ENCODE measurements at regions not wholly inside any gene's neighbourhood (a gene's known extent, or its start where the extent isn't known, plus 50 kb on each side); places are given as distances from the start of the nearest gene placed in this dataset.

DNA sequence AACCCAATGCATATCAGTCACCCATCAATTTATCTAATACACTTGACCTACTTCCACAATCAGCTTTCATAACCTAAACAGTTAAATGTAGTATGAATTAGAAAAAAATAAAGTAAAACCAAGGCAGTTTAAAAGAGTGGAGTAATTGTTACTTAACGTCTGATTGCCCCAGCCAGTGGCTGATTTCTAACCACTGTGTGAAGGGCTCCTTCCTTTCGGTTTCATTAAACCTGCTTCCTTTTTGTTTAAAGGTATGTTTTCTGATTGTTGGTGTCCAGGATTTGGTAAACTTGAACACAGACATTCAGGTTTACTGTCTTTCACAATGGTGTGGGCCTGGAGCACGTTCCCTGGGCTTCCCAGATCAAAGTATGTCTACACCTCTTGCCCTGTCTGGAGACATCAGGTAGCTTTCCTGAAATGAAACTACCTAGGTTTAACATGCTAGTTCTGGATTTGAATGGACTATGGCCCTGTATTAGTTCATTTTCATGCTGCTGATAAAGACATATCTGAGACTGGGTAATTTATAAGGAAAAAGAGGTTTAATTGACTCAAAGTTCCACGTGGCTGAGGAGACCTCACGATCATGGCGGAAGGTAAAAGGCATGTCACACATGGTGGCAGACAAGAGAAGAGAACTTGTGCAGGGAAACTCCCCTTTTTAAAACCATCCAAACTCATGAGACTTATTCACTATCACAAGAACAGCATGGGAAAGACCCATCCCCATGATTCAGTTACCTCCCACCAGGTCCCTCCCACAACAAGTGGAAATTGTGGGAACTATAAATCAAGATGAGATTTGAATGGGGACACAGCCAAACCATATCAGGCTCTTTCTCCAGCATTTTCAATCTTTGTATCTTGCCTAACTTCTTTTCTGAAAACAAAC lies 605.2 kb upstream of the ID2 start:
- no peak overlapping the region for H3K4me3 ChIP-seq (ENCODE audit: low read depth, low read length)
- TF ChIP-seq, protein P1, sequence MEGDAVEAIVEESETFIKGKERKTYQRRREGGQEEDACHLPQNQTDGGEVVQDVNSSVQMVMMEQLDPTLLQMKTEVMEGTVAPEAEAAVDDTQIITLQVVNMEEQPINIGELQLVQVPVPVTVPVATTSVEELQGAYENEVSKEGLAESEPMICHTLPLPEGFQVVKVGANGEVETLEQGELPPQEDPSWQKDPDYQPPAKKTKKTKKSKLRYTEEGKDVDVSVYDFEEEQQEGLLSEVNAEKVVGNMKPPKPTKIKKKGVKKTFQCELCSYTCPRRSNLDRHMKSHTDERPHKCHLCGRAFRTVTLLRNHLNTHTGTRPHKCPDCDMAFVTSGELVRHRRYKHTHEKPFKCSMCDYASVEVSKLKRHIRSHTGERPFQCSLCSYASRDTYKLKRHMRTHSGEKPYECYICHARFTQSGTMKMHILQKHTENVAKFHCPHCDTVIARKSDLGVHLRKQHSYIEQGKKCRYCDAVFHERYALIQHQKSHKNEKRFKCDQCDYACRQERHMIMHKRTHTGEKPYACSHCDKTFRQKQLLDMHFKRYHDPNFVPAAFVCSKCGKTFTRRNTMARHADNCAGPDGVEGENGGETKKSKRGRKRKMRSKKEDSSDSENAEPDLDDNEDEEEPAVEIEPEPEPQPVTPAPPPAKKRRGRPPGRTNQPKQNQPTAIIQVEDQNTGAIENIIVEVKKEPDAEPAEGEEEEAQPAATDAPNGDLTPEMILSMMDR (IDR thresholded peaks at IDR 0.05; ENCODE audit: low read depth, low read length), result no peak

DNA sequence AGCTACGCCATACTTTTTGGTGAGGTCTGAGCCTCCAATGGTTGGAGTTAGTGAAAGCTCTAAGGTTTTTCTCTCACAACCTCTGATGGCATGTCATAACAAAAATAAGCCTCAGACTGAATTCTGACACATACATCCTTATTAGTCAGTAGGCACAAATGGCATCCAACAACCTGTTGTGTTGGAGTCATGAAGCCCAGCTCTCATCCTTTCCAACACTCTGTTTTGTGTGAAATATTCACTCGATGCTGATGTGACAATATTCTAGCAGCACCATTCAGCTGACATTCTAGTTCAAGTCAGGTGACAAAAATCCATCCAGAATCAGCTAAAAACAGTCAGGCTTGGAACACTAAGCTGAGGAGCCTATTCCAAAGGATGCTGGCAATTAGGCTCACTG lies 603.2 kb upstream of the ID2 start:
- TF ChIP-seq, protein P1 (IDR thresholded peaks at IDR 0.05; ENCODE audit: low read depth, low read length), result no peak
- H3K4me3 ChIP-seq (ENCODE audit: low read depth, low read length), result no peak overlapping the region

DNA sequence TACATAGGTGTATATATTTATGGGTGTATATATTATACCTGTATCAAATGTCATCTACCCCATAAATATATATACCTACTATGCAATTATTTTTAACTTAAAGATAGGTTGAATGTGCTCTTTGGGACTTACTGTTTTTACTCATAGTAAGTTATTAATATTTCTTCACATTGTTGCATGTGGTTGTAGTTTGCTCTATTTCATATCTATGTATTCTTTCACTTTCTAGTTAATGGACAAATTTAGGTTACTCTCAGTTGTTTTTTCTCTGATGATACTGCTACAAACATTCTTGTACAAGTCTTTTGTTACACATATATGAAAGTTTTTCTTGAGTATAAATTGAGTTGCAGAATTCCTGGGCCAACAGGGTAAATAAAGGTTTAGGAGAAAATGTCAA lies 601.8 kb upstream of the ID2 start:
- TF ChIP-seq, protein P1 (IDR thresholded peaks at IDR 0.05; ENCODE audit: low read depth, low read length), result no peak
- H3K4me3 ChIP-seq (ENCODE audit: low read depth, low read length), result no peak overlapping the region

DNA sequence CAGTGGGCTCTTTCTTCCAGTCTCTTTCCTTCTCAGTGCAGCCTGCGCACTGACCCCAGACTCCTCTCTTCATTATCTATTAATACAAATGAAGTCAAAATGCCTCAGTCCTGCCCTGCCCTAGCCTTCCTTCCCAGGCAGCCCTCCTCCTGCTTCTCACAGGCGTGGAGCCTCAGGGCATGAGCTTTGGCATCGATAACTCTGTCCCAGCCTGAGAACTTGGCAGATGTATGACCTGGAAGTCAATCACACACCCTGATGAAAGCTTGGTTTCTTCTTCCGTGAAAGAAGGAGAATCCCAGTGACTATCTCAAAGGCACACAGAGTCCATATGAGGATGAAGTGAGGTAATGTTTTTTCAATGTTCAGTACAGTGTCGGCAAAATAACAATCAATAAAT lies 600.7 kb upstream of the ID2 start:
- TF ChIP-seq, protein P1 (IDR thresholded peaks at IDR 0.05; ENCODE audit: low read depth, low read length), result no peak
- no peak overlapping the region for H3K4me3 ChIP-seq (ENCODE audit: low read depth, low read length)

DNA sequence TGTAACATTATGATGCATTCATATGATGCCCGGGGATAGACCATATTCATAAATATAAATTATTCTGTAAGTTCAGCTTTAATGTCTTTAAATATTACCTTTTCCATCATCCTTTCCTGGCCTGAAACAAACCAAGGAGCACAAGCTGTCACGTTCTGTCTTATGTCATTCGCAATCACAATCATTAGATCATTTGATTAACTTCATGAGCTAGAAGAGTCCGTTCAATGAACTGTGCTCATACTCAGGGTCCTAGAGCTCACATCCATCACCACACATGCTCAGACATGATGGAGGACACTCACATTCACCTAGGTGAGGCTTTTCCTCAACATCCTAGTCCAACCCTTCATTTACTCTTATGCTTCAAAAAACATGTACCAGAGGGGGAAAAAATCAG lies 599.0 kb upstream of the ID2 start:
- TF ChIP-seq, protein P1 (IDR thresholded peaks at IDR 0.05; ENCODE audit: low read depth, low read length), result no peak
- H3K4me3 ChIP-seq (ENCODE audit: low read depth, low read length), result no peak overlapping the region

DNA sequence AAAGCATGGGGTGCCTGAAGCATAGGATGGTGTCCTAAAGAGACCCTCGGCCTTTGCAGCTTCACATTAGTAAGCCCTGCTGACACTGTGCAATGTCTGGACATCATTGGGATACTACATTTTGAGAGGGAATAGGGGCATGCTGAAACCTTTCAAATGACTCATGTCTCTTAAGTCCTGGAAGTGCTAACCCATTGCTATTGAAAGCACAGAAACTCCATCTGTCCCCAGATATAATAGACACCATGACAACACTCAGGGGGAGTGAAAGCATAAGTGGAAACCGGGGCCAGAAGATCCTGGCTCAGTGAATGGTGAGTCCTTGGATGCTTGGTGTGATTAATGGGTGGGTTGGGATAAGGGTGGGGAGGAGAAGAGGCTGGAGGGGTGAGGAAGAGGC lies 595.5 kb upstream of the ID2 start:
- TF ChIP-seq, protein P1 (IDR thresholded peaks at IDR 0.05; ENCODE audit: low read depth, low read length), result no peak
- no peak overlapping the region for H3K4me3 ChIP-seq (ENCODE audit: low read depth, low read length)

DNA sequence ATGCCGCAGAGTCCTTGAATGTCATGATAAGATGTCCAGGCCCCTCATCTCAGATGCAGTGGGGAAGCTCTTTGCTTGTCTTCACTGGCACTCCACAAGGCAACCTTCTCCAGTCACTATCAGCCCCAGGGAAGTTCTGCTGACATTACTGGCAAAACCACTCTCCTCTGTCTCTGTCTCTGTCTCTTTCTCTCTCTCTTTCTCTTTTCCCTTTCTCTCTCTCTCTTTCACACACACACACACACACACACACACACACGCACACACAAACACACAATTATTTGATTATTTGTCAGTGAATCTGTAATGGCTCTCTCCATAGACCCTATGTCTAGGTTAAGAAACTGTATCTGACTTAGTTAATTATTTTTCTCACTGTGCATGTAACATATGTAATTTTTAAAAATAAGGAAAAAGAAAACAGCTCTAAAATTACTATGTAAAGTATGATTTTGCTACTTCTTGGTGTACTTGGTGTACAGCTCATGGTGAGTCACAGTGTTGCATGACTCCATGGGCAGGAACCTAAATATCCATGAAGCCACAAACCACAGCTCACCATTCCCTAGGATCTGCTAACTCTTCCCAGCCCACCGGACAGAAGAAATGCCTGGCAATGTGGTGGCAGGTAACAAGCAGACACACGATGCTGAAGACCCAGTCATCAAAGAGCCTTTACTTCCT lies 594.9 kb upstream of the ID2 start:
- TF ChIP-seq, protein P1 (IDR thresholded peaks at IDR 0.05; ENCODE audit: low read depth, low read length), result no peak
- H3K4me3 ChIP-seq (ENCODE audit: low read depth, low read length), result peak overlapping the region; percentile 6; the same call in 1 of the 2 replicates
